T1000 (cell line): ENCODE measurements at regions not wholly inside any gene's neighbourhood (a gene's known extent, or its start where the extent isn't known, plus 50 kb on each side); places are given as distances from the start of the nearest gene placed in this dataset.
"Not testable (repeated sequence)": the region's sequence is repeated elsewhere in the genome, so short reads cannot be mapped to it uniquely, and the experiment has no call there.

Source experiments
- DNase-seq: peaks from one replicate; lab custom pipeline; 2025; ENCODE audit warnings: mixed read lengths; lab: John Stamatoyannopoulos, UW

DNA sequence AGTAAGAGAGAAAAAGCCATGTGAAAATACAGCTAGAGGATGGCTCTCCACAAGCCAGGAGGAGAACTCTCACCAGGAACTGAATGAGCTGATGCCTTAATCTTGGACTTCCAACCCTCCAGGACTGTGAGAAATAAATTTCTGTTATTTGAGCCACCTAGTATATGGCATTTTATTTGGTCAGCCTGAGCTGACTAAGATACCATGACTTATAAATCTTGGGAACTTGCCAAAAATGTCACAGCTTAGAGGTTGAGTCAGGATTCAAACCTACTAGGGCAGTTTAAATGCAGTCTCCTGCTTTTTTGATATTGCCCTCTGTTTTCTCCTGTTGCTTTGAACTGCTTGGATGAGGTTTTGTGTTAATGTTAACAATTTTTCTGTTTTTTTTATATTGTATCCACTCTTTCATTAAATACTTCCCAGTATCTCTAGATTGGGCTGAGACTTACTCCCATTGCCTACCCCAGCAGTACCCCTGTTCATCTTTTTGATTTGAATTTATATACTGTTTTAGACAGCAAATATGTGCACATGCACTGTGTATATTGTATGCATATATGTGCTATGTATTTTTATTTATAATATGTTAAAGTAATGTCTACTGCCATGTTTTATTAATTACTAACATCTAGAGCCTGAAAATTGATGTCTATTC is 1223.2 kb downstream of the OTOL1 start:
- DNase-seq, result no peak

DNA sequence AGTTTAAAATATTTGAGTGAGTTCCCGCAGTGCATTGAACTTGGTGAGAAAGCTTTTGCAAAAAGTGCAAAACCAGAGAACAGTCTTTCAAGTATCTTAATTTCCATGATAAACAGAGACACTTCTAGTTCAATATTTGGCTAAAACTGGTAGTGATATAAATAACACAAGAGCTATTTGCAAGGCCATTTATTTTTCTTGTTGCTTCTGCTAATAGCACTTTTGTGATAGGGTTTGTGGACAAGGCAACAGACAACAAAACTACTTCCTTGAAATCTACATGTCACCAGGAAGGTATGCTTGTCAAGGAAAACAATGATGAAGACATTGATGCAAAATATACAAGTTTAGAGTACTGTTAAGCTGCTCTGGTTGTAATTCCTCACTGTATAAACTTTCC is 1225.1 kb downstream of the OTOL1 start:
- no peak for DNase-seq

DNA sequence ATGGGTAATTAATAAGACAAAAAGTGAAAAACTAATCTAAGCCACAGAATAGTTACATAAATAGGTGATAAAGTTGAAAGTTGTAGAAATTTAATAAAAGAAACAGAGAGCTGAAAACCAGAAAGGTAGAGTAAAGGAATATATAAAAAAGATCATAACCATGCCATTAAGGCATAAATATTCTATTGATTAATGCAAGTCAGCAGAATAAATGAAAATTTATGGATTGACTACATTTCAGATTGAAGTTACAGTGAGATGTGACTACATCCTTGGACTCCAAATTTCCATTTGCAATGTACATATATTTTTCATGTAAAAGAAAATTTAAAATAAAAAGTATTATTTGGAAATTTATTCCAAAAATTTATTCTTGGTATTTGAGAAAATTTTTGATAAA is 1225.7 kb downstream of the OTOL1 start:
- DNase-seq, result no peak

DNA sequence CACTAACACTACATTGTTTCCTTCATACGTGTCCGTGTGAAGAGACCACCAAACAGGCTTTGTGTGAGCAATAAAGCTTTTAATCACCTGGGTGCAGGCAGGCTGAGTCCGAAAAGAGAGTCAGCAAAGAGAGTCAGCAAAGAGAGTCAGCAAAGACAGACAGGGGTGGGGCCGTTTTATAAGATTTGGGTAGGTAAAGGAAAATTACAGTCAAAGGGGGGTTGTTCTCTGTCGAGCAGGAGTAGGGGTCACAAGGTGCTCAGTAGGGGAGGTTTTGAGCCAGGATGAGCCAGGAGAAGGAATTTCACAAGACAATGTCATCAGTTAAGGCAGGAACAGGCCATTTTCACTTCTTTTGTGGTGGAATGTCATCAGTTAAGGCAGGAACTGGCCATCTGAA is 1226.2 kb downstream of the OTOL1 start:
- DNase-seq, result not testable (repeated sequence)

DNA sequence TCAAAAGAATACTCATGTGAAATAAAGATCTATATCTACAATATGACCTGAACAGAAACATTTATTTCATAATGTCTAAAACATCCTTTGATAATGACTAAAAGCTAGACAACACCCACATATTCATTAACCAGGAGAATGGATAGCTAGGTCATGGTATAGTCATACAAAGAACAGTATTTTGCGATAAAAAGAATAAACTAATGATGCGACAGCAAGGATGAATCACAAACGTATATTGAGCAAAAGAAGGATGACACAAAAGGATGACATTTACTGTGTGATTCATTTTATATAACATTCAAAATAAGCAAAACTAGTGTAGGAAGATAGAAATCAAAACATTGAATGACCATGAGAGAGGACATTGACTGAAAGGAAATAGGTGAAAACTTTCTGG is 1233.1 kb downstream of the OTOL1 start:
- no peak for DNase-seq

DNA sequence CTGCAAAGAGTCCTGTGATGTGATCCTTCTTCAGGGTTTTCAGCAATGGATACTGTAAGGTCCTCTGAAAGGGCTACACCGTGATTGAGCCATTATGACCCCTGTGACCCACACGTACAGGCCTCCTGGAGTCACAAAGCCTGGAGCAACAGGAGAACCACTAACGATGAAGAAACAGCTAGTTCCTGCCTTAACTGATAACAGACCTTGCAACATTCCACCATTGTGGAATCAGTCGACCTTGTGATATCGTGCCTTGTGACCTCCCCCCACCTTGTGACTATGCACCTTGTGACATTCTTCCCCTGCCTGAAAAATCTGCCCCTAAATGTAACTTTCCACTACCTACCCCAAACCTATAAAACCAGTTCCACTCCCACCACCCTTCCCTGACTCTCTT is 1235.4 kb downstream of the OTOL1 start:
- DNase-seq, result not testable (repeated sequence)

DNA sequence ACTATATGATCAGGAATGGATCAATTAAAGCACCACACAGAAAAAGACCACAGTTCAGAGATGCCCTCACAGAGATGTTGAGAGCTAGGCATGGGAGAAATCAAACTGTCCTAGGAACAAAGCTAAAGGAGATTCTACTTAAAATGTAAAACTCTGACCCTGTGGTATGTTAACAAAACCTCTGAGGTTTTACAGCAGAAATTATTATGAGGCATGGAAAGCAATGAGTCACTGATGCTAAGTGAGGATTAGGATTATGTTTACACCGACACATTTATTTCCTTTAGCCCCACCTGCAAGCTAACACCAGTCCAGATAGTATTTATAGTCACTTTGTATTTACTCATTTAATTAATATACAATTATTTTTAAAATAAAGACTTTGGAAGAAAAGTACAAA is 1242.2 kb downstream of the OTOL1 start:
- DNase-seq, result no peak

DNA sequence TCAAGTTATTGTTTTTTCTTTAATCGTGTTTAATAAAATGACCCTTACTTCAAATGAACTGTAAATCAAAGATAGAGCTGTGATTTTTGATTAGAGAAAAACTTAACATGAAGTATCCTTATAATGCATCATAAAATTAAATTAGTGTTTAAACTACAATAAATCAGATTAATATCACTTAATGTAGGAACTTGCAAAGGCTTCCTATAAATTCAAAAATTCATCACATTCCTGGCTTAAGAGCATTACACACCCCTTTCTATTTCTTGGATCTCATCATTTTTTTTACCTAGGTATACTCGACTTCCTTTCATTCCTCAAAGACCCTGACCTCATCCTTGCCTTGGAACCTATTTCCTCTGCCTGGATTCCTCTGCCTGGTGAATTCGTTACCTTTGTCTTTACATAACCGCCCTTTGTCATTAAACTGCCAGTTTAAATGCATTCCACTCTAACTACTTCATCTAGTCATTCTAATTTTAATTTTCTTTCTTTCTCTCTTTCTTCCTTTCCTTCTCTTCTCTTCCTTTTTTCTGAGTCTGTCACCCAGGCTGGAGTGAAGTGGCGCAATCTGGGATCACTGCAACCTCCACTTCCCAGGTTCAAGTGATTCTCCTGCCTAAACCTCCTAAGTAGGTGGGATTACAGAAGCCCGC is 1244.5 kb downstream of the OTOL1 start:
- no peak for DNase-seq

DNA sequence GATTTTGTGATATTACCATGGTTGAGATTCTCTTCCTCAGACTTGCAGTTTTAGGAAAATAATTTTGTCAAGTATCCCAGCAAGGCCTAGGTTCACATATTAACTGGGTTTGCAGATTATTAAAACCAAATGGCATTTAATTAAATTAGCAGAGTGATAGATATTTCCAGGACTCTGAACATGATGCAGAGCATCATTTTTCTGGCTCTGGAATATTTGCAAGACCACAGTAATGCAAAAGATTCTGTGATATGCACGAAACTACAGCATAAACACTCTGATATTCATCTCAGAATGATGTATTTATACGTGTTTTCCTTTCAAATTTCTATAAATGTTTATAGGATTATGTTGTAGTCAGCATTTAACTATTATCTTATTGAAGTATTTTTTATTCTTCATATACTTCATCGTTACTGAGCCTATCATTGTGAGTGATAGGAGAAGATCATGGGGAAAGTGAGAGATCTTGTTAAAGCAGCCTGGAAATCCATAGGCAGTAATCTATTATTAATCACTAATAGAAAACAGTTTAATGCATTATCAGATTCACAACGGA is 1245.6 kb downstream of the OTOL1 start:
- no peak for DNase-seq

DNA sequence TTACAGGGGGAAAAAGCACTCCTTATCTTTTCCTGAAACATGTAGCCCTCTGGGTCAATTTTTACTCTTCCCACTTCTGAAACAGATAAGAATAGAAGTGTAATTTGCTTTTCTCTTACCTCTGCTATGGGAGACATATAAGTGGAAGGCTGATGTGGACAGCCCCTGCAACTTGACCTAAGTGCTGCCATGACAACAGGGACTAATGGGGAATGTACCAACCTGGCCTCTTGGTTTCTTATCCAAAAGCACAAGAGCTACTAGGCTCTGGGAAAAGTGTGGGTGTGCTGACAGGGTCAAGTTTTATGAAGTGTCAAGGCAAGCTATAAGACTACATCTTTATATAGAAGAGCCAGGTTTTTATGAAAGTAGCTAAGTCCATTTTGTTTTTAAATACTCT is 1246.5 kb downstream of the OTOL1 start:
- no peak for DNase-seq

DNA sequence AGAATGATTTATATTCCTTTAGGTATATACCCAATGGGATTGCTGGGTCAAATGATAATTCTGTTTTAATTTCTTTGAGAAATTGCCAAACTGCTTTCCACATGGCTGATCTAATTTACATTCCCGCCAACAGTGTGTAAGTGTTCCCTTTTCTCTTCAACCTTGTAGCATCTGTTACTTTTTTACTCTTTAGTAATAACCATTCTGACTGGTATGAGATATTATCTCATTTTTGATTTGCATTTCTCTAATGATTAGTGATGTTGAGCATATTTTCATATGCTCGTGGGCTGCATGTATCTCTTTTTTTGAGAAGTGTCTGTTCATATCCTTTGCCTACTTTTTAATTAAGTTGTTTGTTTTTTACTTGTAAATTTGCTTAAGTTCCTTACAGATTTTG is 1264.2 kb downstream of the OTOL1 start:
- no peak for DNase-seq

DNA sequence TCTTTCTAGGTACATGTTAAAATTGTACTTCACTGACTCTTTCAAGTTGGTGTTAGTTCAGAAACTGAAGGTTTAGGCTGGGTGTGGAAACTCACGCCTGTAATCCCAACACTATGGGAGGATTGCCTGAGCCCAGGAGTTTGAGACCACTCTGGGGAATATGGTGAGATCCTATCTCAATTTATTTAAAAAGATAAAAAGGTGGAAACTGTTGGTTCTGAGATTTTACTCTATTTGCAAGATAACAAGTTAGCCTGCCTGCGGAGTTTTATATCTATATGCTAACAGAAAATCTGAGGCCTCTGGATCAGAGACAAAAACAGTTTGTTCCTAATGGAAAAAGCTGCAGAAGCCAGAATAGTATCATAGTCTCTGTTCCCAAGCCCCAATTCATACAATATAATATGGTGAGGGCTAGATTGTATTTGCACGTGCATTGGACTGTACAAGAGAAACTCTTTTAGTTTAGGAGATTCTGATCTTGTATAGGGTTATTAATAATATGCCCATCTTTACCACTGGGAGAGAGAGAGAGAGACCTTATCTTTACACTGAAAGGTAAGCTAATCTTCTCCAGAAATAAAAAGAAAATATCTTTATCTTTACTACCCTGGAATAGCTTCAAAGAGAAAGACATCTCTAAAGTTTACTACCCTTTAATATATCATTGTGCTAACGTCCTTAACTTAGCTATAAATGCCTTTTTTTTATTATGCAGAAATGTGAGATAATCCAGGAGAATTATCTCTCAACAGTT is 1267.6 kb downstream of the OTOL1 start:
- DNase-seq, result no peak

DNA sequence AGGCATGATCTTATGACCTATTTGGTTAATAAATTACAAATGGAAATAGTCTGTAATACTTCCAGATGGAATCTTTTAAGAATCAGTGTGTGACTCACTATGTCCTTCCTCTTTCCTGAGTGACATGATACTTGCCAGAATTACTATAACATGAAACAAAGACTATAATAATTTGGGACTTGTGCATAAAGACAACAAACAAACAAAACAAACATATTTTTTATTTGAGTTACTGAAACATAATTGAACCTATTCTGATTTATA is 1268.1 kb downstream of the OTOL1 start:
- DNase-seq, result no peak

DNA sequence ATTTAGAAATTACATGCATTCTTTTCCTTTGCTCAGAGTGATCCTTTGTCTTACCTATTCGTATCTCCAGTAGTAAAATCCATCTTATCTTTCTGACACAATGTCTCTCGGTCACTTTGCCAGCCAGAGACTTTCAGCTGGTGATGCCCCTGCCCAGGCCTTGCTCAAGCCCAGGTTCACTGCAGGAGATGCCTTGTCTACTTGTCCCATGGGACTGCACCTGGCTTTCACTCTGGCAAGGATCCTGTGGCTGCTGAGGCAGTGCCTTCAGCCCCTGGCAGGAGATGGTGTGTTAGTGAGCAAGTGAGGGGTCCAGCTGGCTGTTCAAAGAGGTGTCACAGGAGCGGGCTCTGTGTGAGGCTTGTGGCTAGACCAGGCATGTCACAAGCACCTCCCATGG is 1268.9 kb downstream of the OTOL1 start:
- no peak for DNase-seq

DNA sequence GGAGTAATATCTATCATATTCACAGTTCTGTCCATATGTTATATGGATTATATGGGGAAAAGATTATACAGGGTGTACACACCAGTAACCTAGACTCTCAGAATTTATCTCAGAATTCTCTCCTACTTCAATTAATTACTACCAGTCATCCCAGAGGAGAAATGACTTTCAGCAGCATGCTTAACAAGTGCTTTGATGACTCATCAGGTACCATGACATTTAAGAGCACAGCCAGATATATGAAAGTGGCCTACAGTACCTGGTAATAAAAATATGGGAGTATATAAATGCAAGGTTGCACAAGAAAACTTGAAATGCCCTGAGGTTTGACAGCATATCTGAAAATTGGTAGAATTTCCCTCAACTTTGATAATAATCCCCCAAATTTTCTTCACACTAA is 1273.0 kb downstream of the OTOL1 start:
- DNase-seq, result no peak

DNA sequence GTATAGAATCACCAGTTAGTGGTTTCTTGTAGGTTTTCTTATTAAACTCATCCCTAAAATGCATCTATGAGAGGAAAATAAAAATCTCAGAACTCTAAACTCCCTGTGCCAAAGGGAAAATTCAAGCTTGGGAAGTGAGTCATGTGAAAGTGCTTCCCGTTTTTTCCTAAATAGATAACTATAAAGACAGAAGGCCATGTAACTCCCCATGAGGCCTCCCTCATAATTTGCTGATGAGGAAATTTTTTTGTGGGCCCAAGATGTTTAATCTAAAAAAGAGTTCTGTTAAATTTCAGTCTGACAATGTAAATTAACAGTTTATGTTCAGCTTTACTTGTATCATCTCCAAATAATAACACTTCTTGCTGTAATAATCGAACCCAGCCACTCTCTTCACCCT is 1273.9 kb downstream of the OTOL1 start:
- no peak for DNase-seq

DNA sequence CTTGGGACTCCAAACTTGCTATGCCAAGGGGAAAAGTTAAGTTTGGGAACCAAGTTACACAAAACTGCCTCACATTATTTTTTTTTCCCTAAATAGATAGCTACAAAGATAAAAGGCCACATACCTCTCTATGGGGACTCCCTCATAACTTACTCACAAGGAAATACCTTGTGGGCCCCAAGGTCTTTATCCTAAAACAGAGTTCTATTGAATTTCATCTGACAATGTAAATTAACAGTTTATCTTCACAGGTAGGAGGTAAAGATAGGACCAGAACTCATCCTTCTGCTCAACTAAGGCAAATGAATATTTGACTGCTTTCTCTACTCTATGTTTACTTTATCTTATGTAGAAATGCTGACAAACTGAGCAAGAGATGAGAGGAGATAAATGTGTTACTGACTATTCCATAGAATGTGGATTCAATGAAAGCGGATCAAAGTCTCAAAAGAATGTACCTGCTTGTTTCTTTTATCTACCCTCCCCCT is 1278.0 kb downstream of the OTOL1 start:
- no peak for DNase-seq

DNA sequence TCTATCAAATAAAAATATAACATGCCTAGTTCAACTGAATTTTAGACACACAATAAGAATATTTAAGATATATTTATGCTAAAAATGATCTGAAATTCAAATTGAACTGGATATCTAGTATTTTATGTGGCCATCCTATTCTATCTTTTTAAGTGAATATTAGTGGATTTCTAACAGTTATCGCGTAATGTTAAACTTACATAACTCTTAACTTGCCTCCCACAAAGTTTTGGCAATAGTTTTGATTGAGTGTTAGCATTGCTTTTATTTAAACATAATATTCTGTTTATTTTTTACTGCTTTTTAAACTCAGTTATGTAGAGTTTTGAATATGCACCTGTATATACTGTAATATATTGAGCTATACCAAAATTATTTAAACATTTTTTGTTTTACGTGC is 1279.5 kb downstream of the OTOL1 start:
- DNase-seq, result no peak

DNA sequence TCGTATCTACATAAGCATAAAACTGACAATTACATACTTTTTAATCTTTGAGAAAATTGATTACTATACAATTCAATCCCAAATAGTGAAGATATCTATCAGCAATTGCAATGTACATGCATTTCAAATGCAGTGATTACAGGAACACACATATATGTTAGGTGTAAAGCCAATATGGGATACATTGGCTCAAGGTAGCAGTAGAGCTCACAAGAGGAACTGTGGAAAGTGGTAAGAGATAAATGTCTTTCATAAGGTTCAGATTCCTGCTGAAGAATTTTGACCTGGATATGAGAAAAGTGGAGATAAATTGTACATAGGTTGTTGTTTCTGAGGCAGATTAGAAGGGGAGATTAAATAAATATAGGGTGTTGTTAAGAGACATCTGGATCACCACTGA is 1280.5 kb downstream of the OTOL1 start:
- DNase-seq, result no peak

DNA sequence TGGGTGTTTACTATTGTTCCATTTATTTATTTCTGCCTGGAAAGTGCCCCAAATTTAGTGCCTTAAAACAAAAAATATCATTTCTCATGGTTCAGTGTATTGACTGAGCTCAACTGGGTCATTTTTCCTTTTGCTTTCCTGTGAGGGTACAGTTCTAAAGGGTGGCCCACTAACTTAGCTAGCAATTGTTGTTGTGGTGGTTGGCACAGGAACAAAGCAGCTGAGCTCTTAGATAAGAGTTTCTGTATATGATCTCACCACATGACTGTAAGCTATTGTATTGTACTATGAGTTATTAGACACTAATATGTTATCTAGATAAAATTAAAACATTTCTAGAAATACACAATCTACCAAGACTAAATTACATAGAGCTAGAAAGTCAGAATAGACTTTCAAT is 1283.7 kb downstream of the OTOL1 start:
- DNase-seq, result no peak

DNA sequence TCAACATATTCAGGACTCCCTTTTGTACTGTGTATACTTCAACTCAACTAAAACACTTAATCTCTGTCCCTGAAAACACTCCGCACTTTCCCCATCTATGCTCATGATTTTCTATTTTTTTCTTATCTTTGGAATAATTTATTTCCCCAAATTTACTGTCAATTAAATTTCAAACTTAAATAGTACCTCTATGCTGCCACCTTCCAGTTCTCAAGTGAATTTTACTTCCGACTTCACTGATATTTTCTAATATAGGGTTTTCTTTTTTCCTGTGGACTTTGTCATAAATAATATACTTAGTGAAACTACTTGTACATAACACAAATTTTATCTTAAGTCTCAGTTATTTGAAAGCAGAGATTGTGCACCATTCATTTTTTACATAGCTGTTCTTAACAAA is 1303.3 kb downstream of the OTOL1 start:
- no peak for DNase-seq

DNA sequence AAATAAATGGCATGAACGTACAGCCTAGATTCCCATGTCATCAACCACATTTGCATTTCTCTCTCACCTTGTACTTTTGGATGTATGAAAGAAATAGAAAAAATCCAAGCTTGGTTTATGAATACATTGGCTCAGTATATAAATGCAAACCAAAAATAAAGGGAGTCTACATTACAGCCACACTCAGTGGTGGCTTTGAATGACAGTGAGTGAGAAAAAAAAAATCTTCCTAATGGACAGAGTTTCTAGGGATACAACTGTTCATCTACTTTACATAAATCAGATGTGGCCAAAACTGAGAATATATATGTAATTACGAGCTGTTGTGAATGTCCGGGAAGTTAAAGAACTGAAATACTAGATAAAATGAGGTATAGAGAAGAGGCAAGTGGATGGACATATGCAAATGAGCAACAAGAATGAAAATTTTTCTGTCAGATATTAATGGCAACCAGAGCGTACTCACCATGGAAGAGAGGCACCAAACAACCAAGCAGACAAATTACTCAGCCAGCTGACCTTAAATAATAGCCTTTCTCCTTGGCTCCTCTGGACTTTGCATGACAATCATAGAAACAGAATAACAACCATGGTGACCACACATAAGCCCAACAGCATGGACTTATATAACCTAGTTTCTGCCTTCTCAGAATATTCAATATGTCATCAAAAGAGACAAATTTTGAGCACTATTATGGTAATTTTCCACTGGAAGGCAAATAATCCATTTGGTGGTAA is 1305.8 kb downstream of the OTOL1 start:
- no peak for DNase-seq

DNA sequence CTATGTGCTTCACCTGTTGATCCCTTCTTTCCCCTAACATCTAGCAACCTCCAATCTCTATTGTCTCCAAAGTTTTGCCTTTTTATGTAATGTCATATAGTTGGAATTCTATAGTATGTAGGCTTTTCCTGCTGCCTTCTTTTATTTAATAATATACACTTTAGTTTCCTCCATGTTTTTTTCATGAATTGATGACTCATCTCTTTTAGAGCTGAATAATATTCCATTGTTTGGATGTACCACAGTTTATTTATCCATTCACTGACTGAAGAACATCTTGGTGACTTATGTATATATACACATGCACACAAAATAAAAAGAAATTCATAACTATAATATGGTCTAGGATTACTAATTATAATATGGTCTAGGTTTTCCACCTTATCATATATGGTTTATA is 1314.2 kb downstream of the OTOL1 start:
- DNase-seq, result no peak
